Stimulated activated CD4-positive, alpha-beta T cell treated with anti-CD3 and anti-CD28 coated beads, Interleukin-12 subunit alpha, Interleukin-12 subunit beta, amount 100 ng/mL, for 24 hours (primary cell): ENCODE measurements at regions not wholly inside any gene's neighbourhood (a gene's known extent, or its start where the extent isn't known, plus 50 kb on each side); places are given as distances from the start of the nearest gene placed in this dataset.

Experiments
- DNase-seq, 2 experiments: peaks; one replicate each; pipeline ENCODE4 v3.0.0-alpha.2; 2020; ENCODE audit warnings: low read depth in 2 of 2

DNA sequence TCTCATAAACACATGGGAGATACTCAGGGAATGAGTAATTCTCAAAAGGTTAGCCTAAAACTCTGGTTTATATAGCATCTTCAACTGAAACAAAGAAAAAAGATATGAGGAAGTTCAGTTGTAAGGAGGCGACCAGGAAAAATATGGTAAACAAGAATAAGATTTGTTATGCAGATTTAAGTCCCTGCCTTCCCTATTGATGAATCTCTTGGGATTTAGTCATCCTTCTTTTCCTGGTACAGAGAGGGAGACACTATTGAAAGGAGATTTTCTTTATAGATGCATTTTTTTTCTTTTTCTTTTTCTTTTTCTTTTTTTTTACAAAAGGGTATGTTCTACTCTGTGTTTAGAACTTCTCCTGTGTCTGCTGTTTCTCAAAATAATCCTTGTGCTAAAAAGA lies 557.5 kb downstream of the DNAJB9 start:
- no peak for DNase-seq

DNA sequence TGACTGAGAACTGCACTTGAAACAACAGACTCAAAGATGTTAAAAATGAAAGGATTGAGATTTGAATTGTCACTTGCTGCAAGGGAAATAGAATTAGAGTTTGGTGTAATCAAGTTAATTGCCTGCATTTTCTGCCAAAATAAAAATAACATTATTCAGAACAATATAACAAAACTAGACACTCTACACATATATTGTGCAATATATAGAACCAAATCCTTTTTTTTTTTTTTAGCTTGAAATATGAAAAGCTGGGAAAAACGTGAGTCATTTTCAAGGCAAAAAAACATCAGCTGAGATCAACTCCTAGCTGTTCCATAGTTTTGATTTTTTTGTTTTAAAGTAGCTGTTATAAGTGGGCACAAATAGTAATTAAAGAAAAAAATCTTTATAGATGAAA lies 561.5 kb downstream of the DNAJB9 start:
- no peak for DNase-seq

DNA sequence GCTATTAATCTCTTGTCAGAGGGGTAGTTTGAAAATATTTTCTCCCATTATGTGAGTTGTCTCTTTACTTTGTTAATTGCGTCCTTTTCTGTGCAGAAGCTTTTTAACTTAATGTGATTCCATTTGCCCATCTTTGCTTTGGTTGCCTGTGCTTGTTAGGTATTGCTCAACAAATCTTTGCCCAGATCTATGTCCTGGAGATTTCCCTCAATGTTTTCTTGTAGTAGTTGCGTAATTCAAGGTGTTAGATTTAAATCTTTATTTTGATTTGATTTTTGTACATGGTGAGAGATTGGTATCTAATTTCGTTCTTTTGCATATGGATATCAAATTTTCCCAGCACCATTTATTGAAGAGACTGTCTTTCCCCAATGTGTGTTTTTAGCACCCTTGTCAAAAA lies 567.2 kb downstream of the DNAJB9 start:
- no peak for DNase-seq

GRCh38 chr7:109154748-109155147 lies 585.1 kb downstream of the DNAJB9 start:
- no peak for DNase-seq

DNA sequence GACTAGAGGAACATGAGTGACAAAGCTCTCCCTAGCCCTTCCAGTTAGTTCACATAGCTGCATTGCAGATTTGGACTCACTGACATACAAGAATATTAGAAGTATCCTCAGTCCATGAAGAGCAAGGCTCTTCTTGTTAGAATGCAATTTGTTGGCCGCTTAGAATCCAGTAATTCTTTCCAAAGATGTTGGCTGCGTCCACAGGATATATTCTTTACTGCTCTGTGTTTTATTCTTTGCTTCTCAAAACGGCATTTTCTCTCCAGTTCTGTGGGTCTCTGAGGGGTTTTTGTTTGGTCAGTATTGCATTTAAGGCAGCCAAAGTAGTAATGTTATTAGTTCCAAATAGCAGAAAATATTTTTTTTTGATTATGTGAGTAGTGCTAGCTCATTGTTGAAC lies 588.6 kb downstream of the DNAJB9 start:
- DNase-seq = no peak

DNA sequence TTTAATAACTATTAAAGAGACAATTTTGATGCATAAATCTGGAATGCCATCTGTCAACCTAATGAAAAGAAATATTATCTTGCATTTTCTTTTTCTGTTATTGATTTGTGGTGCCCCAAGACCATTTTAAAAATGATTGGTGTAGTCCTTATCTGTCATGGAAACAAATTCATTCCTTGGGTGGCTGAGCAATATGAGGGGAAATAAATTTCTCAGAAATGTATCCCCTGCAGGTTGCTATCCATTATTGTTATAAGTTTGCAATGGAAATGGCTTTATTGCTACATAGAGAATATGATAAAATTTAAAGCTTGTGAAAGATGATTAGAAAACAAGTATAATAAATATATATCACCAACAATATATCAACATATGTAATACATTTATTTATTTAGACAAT lies 607.0 kb downstream of the DNAJB9 start:
- no peak for DNase-seq

DNA sequence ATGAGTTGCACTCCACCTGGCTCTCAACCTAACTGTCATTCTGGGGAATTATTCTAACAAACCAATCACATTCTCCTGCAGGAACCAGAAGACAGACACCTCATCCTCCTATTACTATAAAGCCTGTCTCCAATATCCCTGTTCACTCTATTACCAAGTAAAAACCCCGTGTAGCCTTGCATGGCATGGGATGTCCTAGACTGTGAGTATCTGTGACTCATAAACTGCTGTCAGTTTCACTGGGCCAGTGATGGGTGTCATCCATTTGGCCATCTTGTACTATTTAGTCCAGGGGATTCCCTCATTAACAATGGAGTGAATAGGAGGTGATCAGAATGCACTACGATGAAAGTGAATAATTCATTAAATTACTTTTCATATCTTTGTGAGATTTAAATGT lies 608.7 kb downstream of the DNAJB9 start:
- no peak for DNase-seq

DNA sequence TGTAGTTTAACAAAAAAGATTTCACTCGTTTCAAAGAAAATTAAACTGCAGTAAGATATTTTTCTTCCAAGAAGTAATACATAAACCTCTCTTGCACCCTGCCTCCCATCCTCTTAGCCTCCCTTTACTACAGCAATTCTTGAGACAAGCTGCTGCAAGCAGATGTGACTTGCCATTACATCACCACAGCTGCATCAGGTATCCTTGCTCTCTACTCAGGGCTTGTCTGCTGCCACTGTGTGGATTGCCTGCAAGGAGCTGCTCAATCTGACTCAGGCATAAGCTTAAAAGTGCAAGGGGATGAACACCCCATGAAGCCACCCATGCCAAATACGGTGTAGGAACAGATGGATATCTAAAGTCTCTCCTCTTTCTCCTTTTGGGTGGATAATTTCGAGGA lies 609.9 kb downstream of the DNAJB9 start:
- DNase-seq = no peak

DNA sequence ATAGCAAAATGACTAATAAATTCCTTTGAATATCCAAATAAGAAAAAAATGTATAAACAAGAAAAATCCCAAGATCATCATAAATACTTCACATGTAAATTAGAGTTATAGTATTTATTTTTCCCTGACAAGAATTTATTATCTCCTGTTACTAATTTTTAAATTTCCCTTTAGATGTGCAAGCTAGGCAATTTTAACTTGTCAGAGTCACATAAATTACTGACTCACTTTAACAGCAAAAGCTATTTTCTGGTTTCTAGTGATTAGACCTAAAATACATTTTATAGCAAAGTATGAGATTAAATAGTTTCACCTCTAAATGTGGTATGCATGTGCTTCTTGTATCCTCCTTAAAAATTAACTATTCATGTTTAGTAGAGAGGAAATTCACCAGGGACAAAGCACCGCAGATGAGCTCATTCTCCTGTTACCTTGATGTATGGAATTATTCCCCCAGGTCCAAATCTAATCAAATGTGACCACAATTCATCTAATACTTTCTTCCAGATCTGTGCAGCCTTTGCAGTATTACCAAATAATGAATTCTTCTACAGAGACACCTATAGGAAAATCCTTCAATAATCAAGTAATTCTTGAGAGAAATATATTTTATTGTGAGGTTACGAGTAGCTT lies 621.2 kb downstream of the DNAJB9 start:
- DNase-seq = no peak

DNA sequence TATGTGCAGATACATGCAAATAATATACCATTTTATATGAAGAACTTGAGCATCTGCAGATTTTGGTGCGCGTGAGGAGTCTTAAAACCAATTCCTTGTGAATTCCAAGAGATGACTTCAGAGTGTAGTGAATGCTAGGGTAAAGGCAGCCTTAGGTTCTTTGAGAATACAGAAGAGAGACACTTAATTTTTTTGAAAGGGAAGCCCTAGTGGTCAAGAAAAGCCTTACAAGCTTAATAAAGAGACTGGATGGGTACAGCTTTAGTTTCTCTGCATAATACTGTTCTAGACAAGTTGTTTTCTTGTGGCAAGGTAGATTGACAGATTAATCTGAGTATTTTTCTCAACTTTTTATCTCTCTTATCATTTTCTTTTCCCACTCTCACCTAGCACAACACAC lies 636.5 kb downstream of the DNAJB9 start:
- no peak for DNase-seq

DNA sequence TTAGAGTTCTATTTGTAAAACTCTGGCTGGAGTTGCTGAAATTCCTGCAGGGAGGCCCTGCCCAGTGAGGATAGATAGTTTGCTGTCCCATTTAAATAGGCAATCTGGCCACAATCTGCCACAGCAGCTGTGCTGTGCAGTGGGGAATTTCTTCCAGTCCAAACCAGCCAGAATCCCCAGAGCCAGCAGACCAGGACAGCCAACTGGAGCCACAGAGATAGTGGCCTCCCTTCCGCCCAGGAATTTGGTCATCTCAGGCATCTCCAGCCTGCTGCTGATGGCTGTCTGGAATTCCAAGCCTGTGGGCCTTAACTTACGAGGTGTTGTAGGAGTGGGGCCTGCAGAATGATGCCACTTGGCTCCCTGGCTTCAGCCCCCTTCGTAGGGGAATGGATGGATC lies 643.4 kb downstream of the DNAJB9 start:
- no peak for DNase-seq

- DNase-seq = no peak
Observed at GRCh38 chr7:109215341-109215740, 645.7 kb downstream of the DNAJB9 start.

DNA sequence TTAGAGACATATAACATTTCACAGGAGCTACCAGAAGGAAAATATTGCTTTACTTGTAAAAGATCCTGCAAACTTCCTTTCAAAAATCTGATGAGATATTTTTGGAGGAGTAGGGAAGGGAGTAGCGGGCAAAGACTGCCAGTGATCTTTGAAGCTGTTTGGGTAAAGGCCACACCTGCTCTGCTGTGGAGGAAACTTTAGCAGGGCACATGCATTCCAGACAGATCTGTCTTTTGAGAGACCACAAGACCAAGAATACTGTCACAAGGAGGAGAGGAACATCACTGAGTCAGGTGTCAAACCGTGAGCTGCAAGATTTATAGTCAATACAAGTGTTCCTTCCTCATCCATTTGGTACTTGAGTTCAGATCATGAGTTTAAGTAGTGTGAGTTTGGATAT lies 654.4 kb downstream of the DNAJB9 start:
- no peak for DNase-seq

- DNase-seq = no peak
Observed at GRCh38 chr7:109226699-109227098, 657.0 kb downstream of the DNAJB9 start.

DNA sequence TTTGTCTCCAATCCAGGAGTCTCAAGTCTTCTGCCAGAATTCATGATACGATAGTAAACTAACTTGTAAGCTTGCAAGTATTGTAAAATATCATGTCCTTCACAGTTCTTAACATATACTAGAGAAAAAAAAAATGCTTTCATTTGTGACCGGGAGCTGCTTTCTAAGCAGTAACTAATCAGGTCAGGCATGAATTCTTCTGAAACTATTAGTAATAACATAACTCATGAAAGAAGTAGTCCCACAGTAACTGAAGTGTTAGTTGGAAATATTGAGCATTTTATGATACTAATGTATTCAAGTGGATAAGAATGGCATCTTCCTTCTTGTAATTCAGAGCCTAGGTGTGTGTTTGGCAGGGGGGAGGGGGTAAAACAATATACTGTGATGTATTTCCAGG lies 665.6 kb downstream of the DNAJB9 start:
- DNase-seq = no peak

GRCh38 chr7:109246330-109247077 lies 676.8 kb downstream of the DNAJB9 start:
- no peak for DNase-seq

DNA sequence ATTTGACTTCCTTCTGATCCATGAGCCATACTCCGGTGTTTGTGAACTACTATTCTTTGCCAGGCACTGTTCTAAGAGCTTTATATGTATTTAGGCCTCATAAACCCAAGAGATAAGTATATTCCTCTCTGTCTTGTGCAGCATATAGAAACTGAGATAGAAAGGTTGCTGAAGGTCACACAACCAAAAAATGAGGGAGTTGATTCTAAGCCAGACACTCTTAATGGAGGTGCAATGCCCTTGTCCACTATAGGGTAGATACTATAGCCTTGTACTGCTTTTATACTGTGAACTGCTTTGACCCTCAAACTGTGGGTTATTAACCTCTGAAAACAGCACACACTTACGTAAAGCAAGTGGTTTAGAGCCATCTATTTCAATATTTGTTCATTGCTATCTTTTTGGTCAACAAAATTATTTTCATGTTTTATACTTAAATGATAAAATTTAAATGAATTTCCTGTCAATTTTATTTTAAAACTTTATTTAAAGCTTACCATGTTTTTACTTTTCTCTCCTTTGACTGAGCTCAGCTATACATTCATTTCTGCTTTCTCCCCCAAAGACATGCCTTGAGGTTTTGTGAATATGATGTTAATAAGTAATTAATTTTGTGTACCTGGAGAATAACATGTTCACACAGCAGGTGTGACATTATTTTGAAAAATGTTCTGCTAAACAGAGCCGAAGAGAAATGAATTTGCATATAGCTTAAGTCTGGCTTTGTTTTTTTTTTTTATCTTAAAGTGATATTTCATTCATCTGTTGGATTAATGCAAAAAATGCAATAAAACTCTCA lies 687.3 kb downstream of the DNAJB9 start:
- DNase-seq = no peak

DNA sequence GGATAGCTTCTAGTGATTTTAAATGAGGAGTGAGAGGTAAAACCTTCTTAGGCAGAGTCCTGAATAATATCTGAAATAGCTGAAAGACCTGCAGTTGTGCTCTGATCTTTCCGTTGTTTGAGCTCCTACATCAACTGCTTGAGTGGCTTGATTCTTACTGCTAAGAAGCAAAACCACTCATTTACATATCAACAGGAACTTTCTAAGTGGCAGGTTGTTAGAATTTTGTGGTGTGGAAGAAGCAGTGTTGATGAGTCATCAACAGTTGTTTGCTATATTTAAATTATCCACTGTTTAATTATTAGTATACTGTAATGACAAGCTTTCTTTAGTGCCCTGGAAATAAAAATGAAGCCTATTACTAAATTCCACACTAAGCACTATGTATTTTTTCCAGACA lies 689.5 kb downstream of the DNAJB9 start:
- DNase-seq = no peak

GRCh38 chr7:109261781-109262180 lies 692.1 kb downstream of the DNAJB9 start:
- DNase-seq = no peak

- no peak for DNase-seq
Observed at GRCh38 chr7:109266610-109267009, 696.9 kb downstream of the DNAJB9 start.

GRCh38 chr7:109276348-109276747 lies 706.7 kb downstream of the DNAJB9 start:
- DNase-seq = no peak

GRCh38 chr7:109282726-109283125 lies 713.1 kb downstream of the DNAJB9 start:
- DNase-seq = no peak

DNA sequence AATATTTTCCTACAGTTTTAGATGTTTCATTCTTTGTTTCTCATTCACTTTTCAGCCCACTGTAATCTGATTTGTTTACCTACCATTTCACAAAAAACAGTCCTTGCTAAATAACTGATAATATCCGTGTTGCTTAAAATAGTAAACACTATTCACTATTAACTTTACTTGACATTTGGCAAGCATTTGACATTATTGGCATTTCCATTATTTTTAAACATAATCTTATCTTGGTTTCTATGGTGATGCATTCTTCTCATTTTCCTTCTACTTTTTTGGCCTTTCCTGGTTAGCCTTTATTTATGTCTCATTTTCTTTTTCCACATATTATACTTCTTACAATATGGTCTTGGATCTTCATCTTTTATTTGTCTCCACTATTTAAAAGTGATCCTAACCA lies 715.3 kb downstream of the DNAJB9 start:
- no peak for DNase-seq
